ENCODE measurements at regions not wholly inside any gene's neighbourhood (a gene's known extent, or its start where the extent isn't known, plus 50 kb on each side); places are given as distances from the start of the nearest gene placed in this dataset.

- peak overlapping the region in 1 of 3 experiments; percentile 46; a peak in 1 of 7 replicates for H3K27ac Mint-ChIP-seq
- peaks cover 3 to 13% of the 10 kb centered on the region in 2 experiments; a peak in 3 of 4 replicates for H3K4me1 Mint-ChIP-seq
Observed at GRCh38 chr4:112973750-112974251, 75.7 kb upstream of the ANK2 start.

More at GRCh38 chr4:112973750-112974251, 75.7 kb upstream of the ANK2 start:
- Histone ChIP-seq H3K79me2 (ENCODE audit: insufficient read depth, low read length) (no peaks in the 10 kb centered on the region), H3K9me3 (ENCODE audit: control insufficient read depth, low read depth, low read length) (no peaks in the 10 kb centered on the region), H4K5ac (ENCODE audit: insufficient read length, low read depth, low read length) (no peak overlapping the region), H3K79me1 (ENCODE audit: insufficient read depth, low read depth, low read length, poor library complexity, severe bottlenecking) (no peaks in the 10 kb centered on the region), H3K27ac (ENCODE audit: insufficient read length, low read depth, low read length) (no peak overlapping the region), H2BK15ac (ENCODE audit: low read depth, low read length) (no peak overlapping the region), H4K8ac (replicated peaks; ENCODE audit: insufficient read length, low read depth, low read length) (no peak overlapping the region), H3K4ac (ENCODE audit: low read depth, low read length) (no peak overlapping the region), H3K4me2 (ENCODE audit: insufficient read depth, insufficient read length, low read length) (no peak overlapping the region), H2BK5ac (ENCODE audit: insufficient read length, low read length) (no peak overlapping the region), H3K9ac (ENCODE audit: extremely low read depth, insufficient read length, low read length) (no peak overlapping the region), H2BK12ac (ENCODE audit: insufficient read length, low read depth, low read length) (no peak overlapping the region), H3K56ac (ENCODE audit: insufficient read length, low read depth, low read length) (no peak overlapping the region), H3K14ac (ENCODE audit: insufficient read depth, low read length) (no peak overlapping the region), H3K23me2 (ENCODE audit: insufficient read length, low read depth, low read length, poor library complexity, severe bottlenecking) (no peaks in the 10 kb centered on the region), H3K18ac (ENCODE audit: insufficient read length, low read depth, low read length) (no peak overlapping the region), H4K91ac (ENCODE audit: insufficient read length, low read depth, low read length) (no peak overlapping the region), H3K27me3 (ENCODE audit: insufficient read depth, low read length) (no peaks in the 10 kb centered on the region), H2AK5ac (ENCODE audit: insufficient read length, low read length) (no peak overlapping the region), H3T11ph (ENCODE audit: low read length) (no peak overlapping the region), H2BK20ac (ENCODE audit: low read depth, low read length, poor library complexity, severe bottlenecking) (no peak overlapping the region), H3K23ac (ENCODE audit: insufficient read length, low read depth, low read length) (no peak overlapping the region), H2BK120ac (ENCODE audit: low read depth, low read length, poor library complexity, severe bottlenecking) (no peak overlapping the region), H3K4me1 (ENCODE audit: insufficient read depth, low read length) (peaks cover 2% of the 10 kb centered on the region; the same call in 1 of the 2 replicates), H2AFZ (ENCODE audit: low read length) (no peak overlapping the region), H4K20me1 (ENCODE audit: control insufficient read depth, insufficient read depth, insufficient read length) (no peaks in the 10 kb centered on the region)
- peaks cover 0 to 7% (median 6%) of the 10 kb centered on the region in 3 experiments; a peak in 3 of 7 replicates for H3K36me3 Mint-ChIP-seq (ENCODE audit: insufficient read depth in 1 of 3, low read depth in 3 of 3)
- H3K9me3 Mint-ChIP-seq: peaks cover 0 to 1% of the 10 kb centered on the region in 2 experiments; a peak in 1 of 5 replicates
- H3K27me3 Mint-ChIP-seq (ENCODE audit: low read depth): no peaks in the 10 kb centered on the region
- DNase-seq: no peak
- WGBS (ENCODE audit: extremely low coverage, insufficient read length, low lambda C conversion rate): no CpG with 5 or more reads among the region's 2 CpGs
- no peak for TF ChIP-seq CTCF (conservative IDR thresholded peaks at IDR 0.05)
- H3K4me3 Mint-ChIP-seq: no peak overlapping the region

All from H9 (cell line).